Endometrium (tissue), 2 donors: ENCODE measurements at regions not wholly inside any gene's neighbourhood (a gene's known extent, or its start where the extent isn't known, plus 50 kb on each side); places are given as distances from the start of the nearest gene placed in this dataset.

ENCODE experiments used
- FAIRE-seq: peaks from 2 replicates; lab custom pipeline; 2012; peaks lifted over from hg19 to GRCh38; lab: Jason Lieb, UNC
- donor health status: control.
- donor health status: control.

GRCh38 chr4:161010227-161010626 lies 1153.6 kb downstream of the FSTL5 start:
- FAIRE-seq = no peak
